ENCODE measurements at regions not wholly inside any gene's neighbourhood (a gene's known extent, or its start where the extent isn't known, plus 50 kb on each side); places are given as distances from the start of the nearest gene placed in this dataset.

GRCh38 chr6:110538416-110539160, 62.2 kb upstream of the SLC22A16 start:
- no peak for DNase-seq

- DNase-seq = no peak
Observed at GRCh38 chr6:110537208-110538123, 61.1 kb upstream of the SLC22A16 start.

GRCh38 chr6:110534731-110535492, 58.5 kb upstream of the SLC22A16 start:
- DNase-seq = no peak

- DNase-seq = no peak
Observed at GRCh38 chr6:110532431-110532830, 56.0 kb upstream of the SLC22A16 start.

DNA sequence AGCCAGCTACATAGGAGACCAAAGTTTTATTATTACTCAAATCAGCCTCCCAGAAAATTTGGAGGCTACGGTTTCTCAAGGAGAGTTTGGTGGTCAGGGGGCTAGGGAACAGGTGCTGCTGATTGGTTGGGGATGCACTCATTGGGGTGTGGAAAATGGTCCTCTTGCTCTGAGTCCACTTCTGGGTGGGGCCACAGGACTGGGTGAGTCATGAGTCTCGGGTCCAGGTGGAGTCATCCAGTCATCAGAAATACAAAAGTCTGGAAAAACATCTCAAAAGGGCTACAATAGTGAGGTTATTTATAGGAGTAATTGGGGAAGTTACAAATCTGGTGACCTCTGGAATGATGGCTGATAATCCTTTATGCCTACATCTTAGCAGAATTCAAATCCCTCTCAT, 54.3 kb upstream of the SLC22A16 start:
- DNase-seq = no peak

DNA sequence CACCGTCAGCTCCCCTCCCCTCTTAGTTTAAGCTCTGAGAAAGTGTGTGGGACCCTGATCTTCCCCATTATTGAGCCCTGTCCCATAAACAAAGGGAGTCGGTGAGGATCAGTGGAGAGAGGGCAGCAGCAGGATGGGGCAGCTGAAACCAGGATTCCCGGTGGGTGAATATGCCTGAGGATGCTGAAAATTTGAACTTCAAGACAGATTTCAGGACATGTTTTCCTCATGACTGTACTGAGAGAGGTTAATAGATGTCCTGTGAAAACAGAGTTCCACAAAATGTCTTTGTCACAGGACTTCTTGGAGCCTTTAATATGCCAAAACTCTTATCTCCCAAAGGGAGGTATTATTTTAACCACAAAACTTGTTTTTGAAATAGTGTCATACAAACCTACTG, 53.5 kb upstream of the SLC22A16 start:
- no peak for DNase-seq

DNA sequence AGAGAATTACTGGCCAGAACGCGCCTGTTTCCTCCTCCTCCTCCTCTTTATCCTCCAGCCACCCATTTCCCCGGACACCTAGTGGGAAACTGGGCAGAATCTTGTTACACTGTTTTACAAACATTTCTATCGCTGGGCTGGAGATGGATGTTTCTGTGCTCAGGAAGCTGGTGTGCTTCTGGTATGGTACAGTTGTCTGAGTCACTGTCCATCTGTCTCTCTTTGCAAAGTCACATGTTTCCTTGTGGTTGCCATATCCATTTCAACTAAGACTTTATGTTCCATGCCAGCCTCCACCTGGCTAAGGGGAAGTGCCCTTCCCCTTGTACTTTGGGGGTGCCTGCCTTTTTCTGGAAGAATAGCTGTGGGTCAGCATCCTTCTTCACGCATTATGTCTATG, 52.9 kb upstream of the SLC22A16 start:
- DNase-seq = no peak

DNA sequence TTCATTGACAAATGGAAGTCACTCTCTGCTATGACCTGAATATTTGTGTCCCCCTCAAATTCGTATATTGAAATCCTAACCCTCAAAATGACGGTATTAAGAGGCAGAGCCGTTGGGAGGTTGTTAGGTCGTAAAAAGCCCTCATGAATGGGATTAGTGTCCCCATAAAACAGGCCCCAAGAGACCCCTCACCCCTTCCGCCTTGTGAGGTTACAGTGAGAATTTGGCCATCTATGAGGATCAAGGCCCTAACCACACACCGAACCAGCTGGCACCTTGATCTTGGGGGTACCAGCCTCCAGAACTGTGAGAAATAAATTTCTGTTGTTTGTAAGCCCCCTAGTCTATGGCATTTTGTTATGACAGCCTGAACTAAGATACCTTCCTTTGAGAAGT, 52.5 kb upstream of the SLC22A16 start:
- DNase-seq = no peak

GRCh38 chr6:110528101-110528929, 51.9 kb upstream of the SLC22A16 start:
- peak; percentile 76 for DNase-seq

GRCh38 chr6:110527516-110527915, 51.1 kb upstream of the SLC22A16 start:
- no peak for DNase-seq

DNA sequence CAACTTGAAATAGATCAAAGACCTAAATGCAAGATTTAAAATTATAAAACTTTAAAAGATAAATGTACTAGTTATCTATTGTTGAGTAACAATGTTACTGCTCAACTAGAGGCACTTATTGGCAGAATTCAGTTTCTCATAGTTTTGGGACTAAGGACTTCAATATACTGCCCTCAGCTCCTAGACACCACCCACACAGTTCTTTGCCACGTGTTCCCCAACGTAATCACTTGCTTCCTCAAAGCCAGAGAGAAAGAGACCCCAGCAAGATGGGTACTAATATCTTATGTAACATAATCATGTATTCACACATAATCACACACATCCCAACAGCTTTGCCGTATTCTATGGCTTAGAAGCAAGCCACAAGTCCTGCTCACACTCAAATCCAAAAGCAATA, 50.3 kb upstream of the SLC22A16 start:
- DNase-seq = no peak

Measured in renal pelvis (tissue), 1 donor.